KMS-11 (cell line): ENCODE measurements at regions not wholly inside any gene's neighbourhood (a gene's known extent, or its start where the extent isn't known, plus 50 kb on each side); places are given as distances from the start of the nearest gene placed in this dataset.

Source experiments
- H2AFZ ChIP-seq: fragments of 200-600 bp; sonication (generic); 2 replicates; pipeline ENCODE4 v1.6.1; 2016; ENCODE audit warnings: antibody characterized with exemption, mixed run types, low read depth
- H3K27ac ChIP-seq: fragments of 200-600 bp; sonication (generic); 2 replicates; pipeline ENCODE4 v1.6.1; 2016; ENCODE audit warnings: mild to moderate bottlenecking, mixed run types
- H3K27me3 ChIP-seq: fragments of 200-600 bp; sonication (generic); 2 replicates; pipeline ENCODE4 v1.6.1; 2017; ENCODE audit warnings: mild to moderate bottlenecking, low read depth, mixed run types, moderate library complexity; ENCODE audit not compliant: insufficient read depth
- H3K36me3 ChIP-seq: fragments of 200-600 bp; sonication (generic); 2 replicates; pipeline ENCODE4 v1.6.1; 2017; ENCODE audit warnings: mild to moderate bottlenecking, mixed run types; ENCODE audit not compliant: insufficient read depth
- H3K4me1 ChIP-seq: fragments of 200-600 bp; sonication (generic); 2 replicates; pipeline ENCODE4 v1.6.1; 2016; ENCODE audit warnings: mild to moderate bottlenecking, low read depth, mixed run types; ENCODE audit not compliant: poor library complexity, severe bottlenecking
- H3K4me2 ChIP-seq: fragments of 200-600 bp; sonication (generic); 2 replicates; pipeline ENCODE4 v1.7.0; 2016; ENCODE audit warnings: mild to moderate bottlenecking, mixed run types
- H3K4me3 ChIP-seq: fragments of 200-600 bp; sonication (generic); IDR thresholded peaks from 2 replicates; pipeline ENCODE4 v1.6.1; 2017; ENCODE audit warnings: low read depth, low read length, mixed read lengths; ENCODE audit not compliant: insufficient read depth
- H3K79me2 ChIP-seq: fragments of 200-600 bp; sonication (generic); 2 replicates; pipeline ENCODE4 v1.6.1; 2016; ENCODE audit warnings: low read depth, mixed run types; ENCODE audit not compliant: insufficient read depth
- H3K9ac ChIP-seq: fragments of 200-600 bp; sonication (generic); 2 replicates; pipeline ENCODE4 v1.6.1; 2016; ENCODE audit warnings: mild to moderate bottlenecking, mixed run types
- H4K20me1 ChIP-seq: fragments of 200-600 bp; sonication (generic); 2 replicates; pipeline ENCODE4 v1.6.1; 2016; ENCODE audit warnings: mild to moderate bottlenecking, mixed run types; ENCODE audit not compliant: insufficient read depth
- CTCF ChIP-seq: fragments of 200-600 bp; sonication (generic); conservative IDR thresholded peaks from 2 replicates; pipeline ENCODE4 v1.6.1; 2017; ENCODE audit warnings: low read depth, mild to moderate bottlenecking, antibody characterized with exemption, low read length, moderate library complexity, mixed read lengths

- no peaks in the 10 kb centered on the region for H3K27me3 ChIP-seq
- H4K20me1 ChIP-seq = no peaks in the 10 kb centered on the region
- H2AFZ ChIP-seq = no peak overlapping the region
- no peak overlapping the region for H3K4me3 ChIP-seq
- no peak overlapping the region for H3K9ac ChIP-seq
- no peak for TF ChIP-seq CTCF
- H3K79me2 ChIP-seq = no peaks in the 10 kb centered on the region
- H3K4me2 ChIP-seq = no peak overlapping the region
- no peaks in the 10 kb centered on the region for H3K4me1 ChIP-seq
- H3K36me3 ChIP-seq = no peaks in the 10 kb centered on the region
- no peak overlapping the region for H3K27ac ChIP-seq
Measured at GRCh38 chr7:34491899-34492298, 166.1 kb upstream of the NPSR1 start.

GRCh38 chr7:34493752-34494151, 164.3 kb upstream of the NPSR1 start:
- H4K20me1 ChIP-seq = no peaks in the 10 kb centered on the region
- H2AFZ ChIP-seq = no peak overlapping the region
- H3K27me3 ChIP-seq = no peaks in the 10 kb centered on the region
- H3K27ac ChIP-seq = no peak overlapping the region
- H3K79me2 ChIP-seq = no peaks in the 10 kb centered on the region
- H3K4me2 ChIP-seq = no peak overlapping the region
- no peaks in the 10 kb centered on the region for H3K36me3 ChIP-seq
- no peaks in the 10 kb centered on the region for H3K4me1 ChIP-seq
- no peak overlapping the region for H3K9ac ChIP-seq
- no peak overlapping the region for H3K4me3 ChIP-seq
- no peak for TF ChIP-seq CTCF

GRCh38 chr7:34497153-34497777, 160.8 kb upstream of the NPSR1 start:
- Histone ChIP-seq H3K4me3 (no peak overlapping the region), H3K79me2 (no peaks in the 10 kb centered on the region), H3K27me3 (no peaks in the 10 kb centered on the region), H3K4me2 (no peak overlapping the region), H3K4me1 (no peaks in the 10 kb centered on the region), H3K27ac (no peak overlapping the region), H3K36me3 (no peaks in the 10 kb centered on the region), H2AFZ (no peak overlapping the region), H3K9ac (no peak overlapping the region), H4K20me1 (no peaks in the 10 kb centered on the region)
- TF ChIP-seq CTCF = peak; percentile 66

GRCh38 chr7:34501156-34501555, 156.9 kb upstream of the NPSR1 start:
- H4K20me1 ChIP-seq = no peaks in the 10 kb centered on the region
- no peaks in the 10 kb centered on the region for H3K27me3 ChIP-seq
- H3K4me1 ChIP-seq = no peaks in the 10 kb centered on the region
- H3K36me3 ChIP-seq = no peaks in the 10 kb centered on the region
- H3K4me2 ChIP-seq = no peak overlapping the region
- H2AFZ ChIP-seq = no peak overlapping the region
- no peak overlapping the region for H3K9ac ChIP-seq
- H3K27ac ChIP-seq = no peak overlapping the region
- no peaks in the 10 kb centered on the region for H3K79me2 ChIP-seq
- H3K4me3 ChIP-seq = no peak overlapping the region
- TF ChIP-seq CTCF = no peak
